ENCODE measurements at regions not wholly inside any gene's neighbourhood (a gene's known extent, or its start where the extent isn't known, plus 50 kb on each side); places are given as distances from the start of the nearest gene placed in this dataset.

GRCh38 chr6:73942592-73943186 is 246.7 kb downstream of the CD109 start:
- Histone ChIP-seq H3F3A (ENCODE audit: insufficient read depth, low read length, poor library complexity, severe bottlenecking) (no peaks in the 10 kb centered on the region), H3K9ac (ENCODE audit: low read length) (no peak overlapping the region), H3K4me3 (ENCODE audit: low read length) (no peak overlapping the region), H3K27ac (ENCODE audit: low read length) (no peak overlapping the region), H3K27me3 (ENCODE audit: insufficient read depth, low read depth, low read length) (no peaks in the 10 kb centered on the region), H4K20me1 (ENCODE audit: insufficient read depth) (no peaks in the 10 kb centered on the region), H2AFZ (ENCODE audit: low read depth, low read length) (no peak overlapping the region), H3K9me3 (ENCODE audit: low read length) (no peaks in the 10 kb centered on the region), H3K79me2 (replicated peaks; ENCODE audit: insufficient read depth, low read length) (no peaks in the 10 kb centered on the region), H3K4me2 (ENCODE audit: low read length) (no peak overlapping the region), H3K9me2 (ENCODE audit: insufficient read depth, low read length) (no peaks in the 10 kb centered on the region), H3K36me3 (ENCODE audit: insufficient read depth, low read length) (no peaks in the 10 kb centered on the region)
- no peak for TF ChIP-seq EP300 (conservative IDR thresholded peaks at IDR 0.05; ENCODE audit: poor library complexity, severe bottlenecking)
- no peak for TF ChIP-seq CTCF (IDR thresholded peaks at IDR 0.05; ENCODE audit: poor library complexity, severe bottlenecking)
- no peak for TF ChIP-seq SMC3 (conservative IDR thresholded peaks at IDR 0.05; ENCODE audit: poor library complexity)
- TF ChIP-seq, protein P1, sequence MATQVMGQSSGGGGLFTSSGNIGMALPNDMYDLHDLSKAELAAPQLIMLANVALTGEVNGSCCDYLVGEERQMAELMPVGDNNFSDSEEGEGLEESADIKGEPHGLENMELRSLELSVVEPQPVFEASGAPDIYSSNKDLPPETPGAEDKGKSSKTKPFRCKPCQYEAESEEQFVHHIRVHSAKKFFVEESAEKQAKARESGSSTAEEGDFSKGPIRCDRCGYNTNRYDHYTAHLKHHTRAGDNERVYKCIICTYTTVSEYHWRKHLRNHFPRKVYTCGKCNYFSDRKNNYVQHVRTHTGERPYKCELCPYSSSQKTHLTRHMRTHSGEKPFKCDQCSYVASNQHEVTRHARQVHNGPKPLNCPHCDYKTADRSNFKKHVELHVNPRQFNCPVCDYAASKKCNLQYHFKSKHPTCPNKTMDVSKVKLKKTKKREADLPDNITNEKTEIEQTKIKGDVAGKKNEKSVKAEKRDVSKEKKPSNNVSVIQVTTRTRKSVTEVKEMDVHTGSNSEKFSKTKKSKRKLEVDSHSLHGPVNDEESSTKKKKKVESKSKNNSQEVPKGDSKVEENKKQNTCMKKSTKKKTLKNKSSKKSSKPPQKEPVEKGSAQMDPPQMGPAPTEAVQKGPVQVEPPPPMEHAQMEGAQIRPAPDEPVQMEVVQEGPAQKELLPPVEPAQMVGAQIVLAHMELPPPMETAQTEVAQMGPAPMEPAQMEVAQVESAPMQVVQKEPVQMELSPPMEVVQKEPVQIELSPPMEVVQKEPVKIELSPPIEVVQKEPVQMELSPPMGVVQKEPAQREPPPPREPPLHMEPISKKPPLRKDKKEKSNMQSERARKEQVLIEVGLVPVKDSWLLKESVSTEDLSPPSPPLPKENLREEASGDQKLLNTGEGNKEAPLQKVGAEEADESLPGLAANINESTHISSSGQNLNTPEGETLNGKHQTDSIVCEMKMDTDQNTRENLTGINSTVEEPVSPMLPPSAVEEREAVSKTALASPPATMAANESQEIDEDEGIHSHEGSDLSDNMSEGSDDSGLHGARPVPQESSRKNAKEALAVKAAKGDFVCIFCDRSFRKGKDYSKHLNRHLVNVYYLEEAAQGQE (IDR thresholded peaks at IDR 0.05; ENCODE audit: borderline replicate concordance): no peak
- no peak for TF ChIP-seq POLR2AphosphoS5 (IDR thresholded peaks at IDR 0.05)
- TF ChIP-seq MXI1 (conservative IDR thresholded peaks at IDR 0.05; ENCODE audit: poor library complexity, severe bottlenecking): no peak

GRCh38 chr6:73941892-73942291 is 245.9 kb downstream of the CD109 start:
- no peak for TF ChIP-seq CTCF (IDR thresholded peaks at IDR 0.05; ENCODE audit: poor library complexity, severe bottlenecking)
- no peak for TF ChIP-seq RAD21 (conservative IDR thresholded peaks at IDR 0.05)
- no peaks in the 10 kb centered on the region for H4K20me1 ChIP-seq (ENCODE audit: insufficient read depth)
- H3K9me3 ChIP-seq (ENCODE audit: low read length): no peaks in the 10 kb centered on the region
- no peak overlapping the region for H3K4me2 ChIP-seq (ENCODE audit: low read length)
- no peak overlapping the region for H3K27ac ChIP-seq (ENCODE audit: low read length)
- H3K79me2 ChIP-seq (replicated peaks; ENCODE audit: insufficient read depth, low read length): no peaks in the 10 kb centered on the region
- no peaks in the 10 kb centered on the region for H3F3A ChIP-seq (ENCODE audit: insufficient read depth, low read length, poor library complexity, severe bottlenecking)
- H3K9ac ChIP-seq (ENCODE audit: low read length): no peak overlapping the region
- H3K9me2 ChIP-seq (ENCODE audit: insufficient read depth, low read length): no peaks in the 10 kb centered on the region
- H3K4me3 ChIP-seq (ENCODE audit: low read length): no peak overlapping the region
- no peaks in the 10 kb centered on the region for H3K36me3 ChIP-seq (ENCODE audit: insufficient read depth, low read length)
- no peak overlapping the region for H2AFZ ChIP-seq (ENCODE audit: low read depth, low read length)
- no peaks in the 10 kb centered on the region for H3K27me3 ChIP-seq (ENCODE audit: insufficient read depth, low read depth, low read length)

Data from neural cell (in vitro differentiated cells).